Loucy (cell line): ENCODE measurements at regions not wholly inside any gene's neighbourhood (a gene's known extent, or its start where the extent isn't known, plus 50 kb on each side); places are given as distances from the start of the nearest gene placed in this dataset.

ENCODE experiments used
- H2AFZ ChIP-seq: fragments of 200-600 bp; sonication (generic); 2 replicates; pipeline ENCODE4 v1.6.0; 2016; ENCODE audit warnings: antibody characterized with exemption, mild to moderate bottlenecking, low read length, moderate library complexity
- H3F3A ChIP-seq: fragments of 200-600 bp; 2 replicates; pipeline ENCODE4 v1.6.0; 2016; ENCODE audit warnings: antibody characterized with exemption, low read depth, mild to moderate bottlenecking
- H3K27me3 ChIP-seq: fragments of 200-600 bp; sonication (generic); 2 replicates; pipeline ENCODE4 v1.6.1; 2014; ENCODE audit warnings: low read length, mild to moderate bottlenecking; ENCODE audit not compliant: insufficient read depth, poor library complexity, severe bottlenecking
- H3K36me3 ChIP-seq: fragments of 200-600 bp; sonication (generic); 2 replicates; pipeline ENCODE4 v1.6.1; 2016; ENCODE audit warnings: low read length; ENCODE audit not compliant: insufficient read depth
- H3K4me1 ChIP-seq: fragments of 200-600 bp; sonication (generic); 2 replicates; pipeline ENCODE4 v1.5.1; 2014; ENCODE audit warnings: low read length, mild to moderate bottlenecking; ENCODE audit not compliant: insufficient read depth, poor library complexity, severe bottlenecking
- H3K4me2 ChIP-seq: fragments of 200-600 bp; sonication (generic); 2 replicates; pipeline ENCODE4 v1.6.0; 2014; ENCODE audit warnings: antibody characterized with exemption, low read length, low read depth, mild to moderate bottlenecking; ENCODE audit not compliant: poor library complexity, severe bottlenecking
- H3K4me3 ChIP-seq: fragments of 200-600 bp; sonication (generic); 2 replicates; pipeline ENCODE4 v1.5.1; 2014; ENCODE audit warnings: low read length, mild to moderate bottlenecking, mixed read lengths; ENCODE audit not compliant: poor library complexity, severe bottlenecking
- H3K79me2 ChIP-seq: fragments of 200-600 bp; sonication (generic); 2 replicates; pipeline ENCODE4 v1.6.1; 2014; ENCODE audit warnings: low read length; ENCODE audit not compliant: insufficient read depth
- H3K9ac ChIP-seq: fragments of 200-600 bp; sonication (generic); 2 replicates; pipeline ENCODE4 v1.6.0; 2014; ENCODE audit warnings: mild to moderate bottlenecking, low read depth, low read length, moderate library complexity; ENCODE audit not compliant: poor library complexity, severe bottlenecking
- H3K9me2 ChIP-seq: fragments of 200-600 bp; sonication (generic); replicated peaks from 2 replicates; pipeline ENCODE4 v1.6.1; 2016; ENCODE audit warnings: low read depth, low read length, mixed read lengths
- H3K9me3 ChIP-seq: fragments of 200-600 bp; sonication (generic); 2 replicates; pipeline ENCODE4 v1.6.1; 2014; ENCODE audit warnings: mild to moderate bottlenecking, antibody characterized with exemption, low read length, low read depth; ENCODE audit not compliant: insufficient read depth
- H4K20me1 ChIP-seq: fragments of 200-600 bp; sonication (generic); 2 replicates; pipeline ENCODE4 v1.6.0; 2014; ENCODE audit warnings: antibody characterized with exemption, low read length, mild to moderate bottlenecking; ENCODE audit not compliant: insufficient read depth, poor library complexity, severe bottlenecking
- CTCF ChIP-seq: fragments of 200-600 bp; sonication (generic); conservative IDR thresholded peaks from 2 replicates; pipeline ENCODE4 v1.5.1; 2014; ENCODE audit warnings: mild to moderate bottlenecking, antibody characterized with exemption, low read length
- EZH2phosphoT487 ChIP-seq: fragments of 200-600 bp; IDR thresholded peaks from 2 replicates; pipeline ENCODE4 v1.6.1; 2018; ENCODE audit warnings: antibody characterized with exemption, mild to moderate bottlenecking, moderate library complexity, borderline replicate concordance

GRCh38 chr2:156679820-156680219 lies 243.6 kb downstream of the GPD2 start:
- no peak overlapping the region for H3K4me3 ChIP-seq
- no peaks in the 10 kb centered on the region for H3K4me1 ChIP-seq
- H3K79me2 ChIP-seq, result no peaks in the 10 kb centered on the region
- H3K9me2 ChIP-seq, result no peaks in the 10 kb centered on the region
- H2AFZ ChIP-seq, result no peak overlapping the region
- no peak overlapping the region for H3K4me2 ChIP-seq
- H3K27me3 ChIP-seq, result no peaks in the 10 kb centered on the region
- no peaks in the 10 kb centered on the region for H3F3A ChIP-seq
- TF ChIP-seq CTCF, result no peak
- TF ChIP-seq EZH2phosphoT487, result no peak
- H4K20me1 ChIP-seq, result no peaks in the 10 kb centered on the region
- H3K36me3 ChIP-seq, result no peaks in the 10 kb centered on the region
- no peak overlapping the region for H3K9ac ChIP-seq
- H3K9me3 ChIP-seq, result no peaks in the 10 kb centered on the region

DNA sequence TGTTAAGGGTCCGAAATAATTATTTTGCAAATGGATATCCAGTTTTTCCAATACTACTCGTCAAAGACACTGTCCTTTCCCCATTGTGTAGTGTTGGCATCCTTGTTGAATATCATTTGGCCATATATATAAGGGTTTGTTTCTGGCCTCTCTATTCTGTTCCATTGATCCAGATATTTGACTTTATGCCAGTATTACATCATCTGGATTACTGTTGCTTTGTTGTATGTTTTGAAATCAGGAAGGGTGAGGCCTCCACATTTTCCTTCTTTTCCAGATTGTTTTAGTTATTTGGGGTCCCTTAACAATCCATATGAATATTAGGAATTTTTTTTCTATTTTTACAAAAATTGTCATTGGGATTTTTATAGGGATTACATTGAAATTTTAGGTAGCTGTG lies 244.1 kb downstream of the GPD2 start:
- Histone ChIP-seq H3K9me2 (no peaks in the 10 kb centered on the region), H3K27me3 (no peaks in the 10 kb centered on the region), H3K9me3 (no peaks in the 10 kb centered on the region), H4K20me1 (no peaks in the 10 kb centered on the region), H3K79me2 (no peaks in the 10 kb centered on the region), H3K4me3 (no peak overlapping the region), H3K4me1 (no peaks in the 10 kb centered on the region), H3K9ac (no peak overlapping the region), H3F3A (no peaks in the 10 kb centered on the region), H3K4me2 (no peak overlapping the region), H2AFZ (no peak overlapping the region), H3K36me3 (no peaks in the 10 kb centered on the region)
- TF ChIP-seq CTCF (no peak), EZH2phosphoT487 (no peak)

DNA sequence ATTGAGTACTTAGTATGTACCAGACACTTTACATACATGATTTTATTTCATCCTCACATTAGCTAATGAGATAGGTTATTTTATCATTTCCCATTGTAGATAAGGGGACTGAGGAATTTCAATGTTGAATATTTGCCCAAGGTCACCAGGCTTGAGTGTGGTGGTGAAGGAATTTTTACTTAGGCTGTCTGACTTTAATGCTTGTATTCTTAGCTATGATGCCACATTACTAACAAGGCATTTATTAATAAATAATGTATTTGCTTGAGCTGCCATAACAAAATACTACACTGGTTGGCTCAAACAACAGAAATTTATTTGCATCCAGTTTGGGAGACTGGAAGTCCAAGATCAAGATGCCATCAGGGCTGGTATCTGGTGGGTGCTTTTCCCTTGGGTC lies 250.9 kb downstream of the GPD2 start:
- TF ChIP-seq EZH2phosphoT487 (no peak), CTCF (no peak)
- no peaks in the 10 kb centered on the region for H3K4me1 ChIP-seq
- no peak overlapping the region for H2AFZ ChIP-seq
- no peak overlapping the region for H3K4me2 ChIP-seq
- H3K79me2 ChIP-seq, result no peaks in the 10 kb centered on the region
- H3K9me2 ChIP-seq, result no peaks in the 10 kb centered on the region
- no peak overlapping the region for H3K4me3 ChIP-seq
- no peaks in the 10 kb centered on the region for H3K36me3 ChIP-seq
- H3K9me3 ChIP-seq, result no peaks in the 10 kb centered on the region
- no peaks in the 10 kb centered on the region for H3F3A ChIP-seq
- no peaks in the 10 kb centered on the region for H4K20me1 ChIP-seq
- H3K27me3 ChIP-seq, result no peaks in the 10 kb centered on the region
- no peak overlapping the region for H3K9ac ChIP-seq
